HEK293T (cell line): ENCODE measurements at regions not wholly inside any gene's neighbourhood (a gene's known extent, or its start where the extent isn't known, plus 50 kb on each side); places are given as distances from the start of the nearest gene placed in this dataset.

ENCODE experiments used
- BHLHE40 ChIP-seq: fragments of 450-650 bp; IDR thresholded peaks from 2 replicates; pipeline ENCODE4 v1.6.1; 2016; ENCODE audit warnings: mild to moderate bottlenecking, moderate library complexity, borderline replicate concordance
- ELF4 ChIP-seq: fragments of 450-650 bp; IDR thresholded peaks from 2 replicates; pipeline ENCODE4 v1.6.1; 2017; ENCODE audit warnings: antibody characterized with exemption
- FOXA1 ChIP-seq: fragments of 450-650 bp; IDR thresholded peaks from 2 replicates; pipeline ENCODE4 v1.6.1; 2016; ENCODE audit warnings: mild to moderate bottlenecking
- FOXK2 ChIP-seq: fragments of 450-650 bp; IDR thresholded peaks from 2 replicates; pipeline ENCODE4 v1.6.1; 2016; ENCODE audit warnings: mild to moderate bottlenecking
- FOXM1 ChIP-seq: fragments of 450-650 bp; IDR thresholded peaks from 2 replicates; pipeline ENCODE4 v1.6.1; 2017; ENCODE audit warnings: mild to moderate bottlenecking, borderline replicate concordance
- HDGF ChIP-seq: fragments of 450-650 bp; IDR thresholded peaks from 2 replicates; pipeline ENCODE4 v1.6.1; 2017; ENCODE audit warnings: antibody characterized with exemption, borderline replicate concordance
- SP1 ChIP-seq: fragments of 450-650 bp; IDR thresholded peaks from 2 replicates; pipeline ENCODE4 v1.6.1; 2017
- SUZ12 ChIP-seq: fragments of 450-650 bp; IDR thresholded peaks from 2 replicates; pipeline ENCODE4 v1.6.1; 2016; ENCODE audit warnings: mild to moderate bottlenecking
- TARDBP ChIP-seq: fragments of 450-650 bp; IDR thresholded peaks from 2 replicates; pipeline ENCODE4 v1.6.1; 2016

- TF ChIP-seq ELF4 (no peak), FOXA1 (no peak), FOXM1 (no peak), TARDBP (no peak), BHLHE40 (no peak), HDGF (no peak), SP1 (no peak), SUZ12 (no peak), FOXK2 (no peak)
Observed at GRCh38 chr6:81476881-81477280, 275.6 kb downstream of the TENT5A start.
